ELR (cell line): ENCODE measurements at regions not wholly inside any gene's neighbourhood (a gene's known extent, or its start where the extent isn't known, plus 50 kb on each side); places are given as distances from the start of the nearest gene placed in this dataset.

Experiments used
- DNase-seq: peaks from one replicate; pipeline ENCODE4 v3.0.0-alpha.2; 2015; ENCODE audit warnings: low read depth

- DNase-seq = peak; percentile 14
Observed at GRCh38 chr12:107891967-107892366, 117.5 kb downstream of the ASCL4 start.

DNA sequence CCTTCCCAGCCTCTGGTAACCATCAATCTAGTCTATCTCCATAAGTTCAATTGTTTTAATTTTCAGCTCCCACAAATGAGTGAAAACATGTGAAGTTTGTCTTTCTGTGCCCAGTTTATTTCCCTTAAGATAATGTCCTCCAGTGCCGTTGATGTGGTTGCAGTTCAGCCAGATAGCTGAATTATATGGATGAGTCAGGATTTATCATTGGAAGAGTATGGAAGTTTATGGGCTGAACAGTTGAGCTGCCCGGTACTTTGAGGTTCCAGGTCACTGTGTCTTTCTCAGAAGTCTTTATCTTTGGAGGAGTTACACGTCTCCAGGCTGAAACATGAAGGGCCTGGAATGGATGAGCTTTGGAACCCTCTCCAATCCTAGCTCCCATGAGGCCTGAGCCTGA, 120.1 kb downstream of the ASCL4 start:
- peak; percentile 60 for DNase-seq

DNA sequence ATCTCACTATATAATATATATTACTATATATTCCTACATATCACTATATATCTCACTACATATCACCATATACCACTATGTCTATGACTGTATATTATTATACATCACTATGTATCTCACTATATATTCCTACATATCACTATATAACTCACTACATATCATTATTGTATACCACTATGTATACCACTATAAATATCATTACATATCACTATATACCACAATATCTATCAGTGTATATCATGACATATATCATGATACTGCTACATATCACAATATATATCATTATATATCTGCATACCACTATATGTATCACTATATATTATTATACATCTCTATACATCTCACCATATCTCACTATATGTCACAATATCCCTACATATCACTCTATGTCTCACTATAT, 121.5 kb downstream of the ASCL4 start:
- DNase-seq = no peak

DNA sequence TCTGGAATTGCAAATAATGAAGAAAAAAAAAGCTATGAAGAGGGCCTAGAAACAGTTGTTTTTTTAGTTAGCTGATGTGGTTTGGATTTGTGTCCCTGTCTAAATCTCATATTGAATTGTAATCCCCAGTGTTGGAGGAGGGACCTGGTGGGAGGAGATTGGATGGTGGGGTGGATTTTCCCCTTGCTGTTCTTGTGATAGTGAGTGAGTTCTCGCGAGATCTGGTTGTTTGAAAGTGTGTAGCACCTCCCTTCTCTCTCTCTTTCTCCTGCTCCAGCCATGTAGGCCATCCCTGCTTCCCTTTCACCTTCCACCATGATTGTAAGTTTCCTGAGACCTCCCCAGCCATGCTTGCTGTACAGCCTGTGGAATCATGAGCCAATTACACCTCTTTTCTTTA, 126.1 kb downstream of the ASCL4 start:
- DNase-seq = no peak

DNA sequence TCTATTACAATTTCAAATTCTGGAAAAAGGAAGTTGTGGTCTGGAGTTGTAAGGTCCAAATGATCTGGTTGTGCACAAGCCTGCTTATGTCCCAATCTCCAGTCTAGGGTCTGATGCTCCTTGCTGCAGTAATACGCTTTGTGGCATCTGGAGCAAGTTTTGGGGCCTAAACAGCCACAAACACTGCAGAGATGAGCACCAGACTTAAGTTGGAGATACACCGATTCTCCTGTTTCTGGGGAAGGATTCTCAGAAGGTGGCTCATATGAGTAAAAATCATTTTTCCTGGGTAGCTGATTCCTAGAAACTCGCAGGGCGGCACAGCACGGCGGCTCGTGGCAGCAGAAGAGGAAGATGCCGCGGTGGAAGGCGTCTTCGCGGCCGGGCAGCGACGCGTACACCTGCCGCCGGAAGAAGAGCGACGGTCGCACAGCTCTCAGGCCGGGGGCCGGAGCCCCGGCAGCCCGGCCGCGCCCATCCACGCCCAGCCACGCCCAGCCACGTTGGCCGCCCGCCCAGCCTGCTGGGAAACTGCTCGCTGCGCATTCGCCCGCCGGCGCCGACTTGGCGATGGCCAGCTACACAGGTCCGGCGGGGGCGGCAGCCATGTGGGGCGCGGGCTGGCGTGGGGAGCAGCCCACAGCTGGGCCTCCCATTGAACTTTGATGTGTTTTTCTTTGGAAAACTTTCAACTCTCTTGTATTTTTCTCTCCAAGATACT, 129.0 kb downstream of the ASCL4 start:
- DNase-seq = no peak

GRCh38 chr12:107906707-107907106, 132.2 kb downstream of the ASCL4 start:
- no peak for DNase-seq

GRCh38 chr12:107912421-107913004, 138.0 kb downstream of the ASCL4 start:
- DNase-seq = peak; percentile 30

GRCh38 chr12:107914460-107914977, 140.0 kb downstream of the ASCL4 start:
- no peak for DNase-seq

GRCh38 chr12:107917912-107918800, 143.7 kb downstream of the ASCL4 start:
- DNase-seq = peak; percentile 49

DNA sequence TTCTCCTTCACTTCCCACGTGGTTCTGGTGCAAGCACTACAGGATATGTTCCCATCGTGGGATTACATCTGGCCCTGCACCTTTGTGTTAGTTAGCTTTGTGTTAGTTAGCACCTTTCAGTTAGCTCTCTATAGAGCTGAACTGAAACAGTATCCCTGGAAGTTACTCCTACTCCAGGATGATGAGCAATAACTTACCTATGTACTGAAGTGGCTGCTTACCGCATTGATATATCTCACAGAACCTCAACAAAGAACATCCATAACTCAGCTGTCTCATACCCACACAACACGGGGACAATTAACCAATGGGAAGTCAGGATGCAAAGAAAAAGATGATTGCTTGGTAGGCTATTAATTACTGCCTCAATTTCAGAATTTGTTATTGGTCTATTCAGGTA, 146.6 kb downstream of the ASCL4 start:
- no peak for DNase-seq

GRCh38 chr12:107925125-107925524, 150.6 kb downstream of the ASCL4 start:
- DNase-seq = no peak

DNA sequence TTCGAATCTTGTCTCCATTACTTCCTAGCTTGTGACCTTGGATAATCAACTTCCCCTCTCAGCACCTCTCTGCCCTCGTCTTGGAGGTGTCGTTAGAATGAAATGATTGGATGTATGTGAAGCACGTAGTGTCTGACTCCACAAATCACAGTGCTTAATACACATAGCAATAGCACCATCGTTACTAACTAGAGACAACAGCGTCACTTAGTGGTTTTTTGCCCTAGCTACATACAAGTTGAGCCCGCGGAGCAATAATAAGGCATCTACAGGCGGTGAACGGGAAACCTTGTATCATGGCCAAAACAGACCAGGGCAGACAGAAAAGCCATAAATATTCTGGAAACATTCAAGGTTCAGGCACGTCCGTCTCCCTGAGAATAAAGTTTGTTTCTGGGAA, 154.9 kb downstream of the ASCL4 start:
- peak; percentile 46 for DNase-seq

- DNase-seq = no peak
Observed at GRCh38 chr12:107931761-107932160, 157.3 kb downstream of the ASCL4 start.

- DNase-seq = no peak
Observed at GRCh38 chr12:107938446-107938845, 163.9 kb downstream of the ASCL4 start.

DNA sequence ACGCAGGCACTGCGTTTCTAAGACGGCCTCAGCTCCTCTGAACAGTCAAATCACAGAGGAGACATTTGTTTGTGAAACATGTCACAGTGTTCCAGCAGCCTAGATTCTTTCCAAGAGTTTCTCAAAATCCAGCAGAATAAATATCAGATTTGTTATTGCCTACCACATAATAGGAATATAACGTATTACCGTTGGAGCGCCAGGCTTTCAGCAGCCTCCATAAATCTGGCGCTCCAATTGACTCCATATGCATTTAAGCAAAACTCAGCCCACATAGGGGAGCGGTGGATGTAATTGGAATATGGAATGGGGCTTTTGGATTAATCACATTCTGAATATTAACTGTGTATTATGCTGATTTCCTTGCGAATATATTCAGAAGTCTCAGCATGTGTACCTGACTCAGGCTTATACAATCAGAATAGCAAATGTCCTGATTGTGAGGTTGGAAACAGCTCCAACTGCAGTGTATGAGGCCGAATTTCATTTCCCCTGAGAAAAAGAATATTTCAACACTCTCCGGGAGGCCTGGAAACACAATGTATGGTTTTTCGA, 174.0 kb downstream of the ASCL4 start:
- no peak for DNase-seq

- no peak for DNase-seq
Observed at GRCh38 chr12:107951024-107951423, 176.5 kb downstream of the ASCL4 start.

DNA sequence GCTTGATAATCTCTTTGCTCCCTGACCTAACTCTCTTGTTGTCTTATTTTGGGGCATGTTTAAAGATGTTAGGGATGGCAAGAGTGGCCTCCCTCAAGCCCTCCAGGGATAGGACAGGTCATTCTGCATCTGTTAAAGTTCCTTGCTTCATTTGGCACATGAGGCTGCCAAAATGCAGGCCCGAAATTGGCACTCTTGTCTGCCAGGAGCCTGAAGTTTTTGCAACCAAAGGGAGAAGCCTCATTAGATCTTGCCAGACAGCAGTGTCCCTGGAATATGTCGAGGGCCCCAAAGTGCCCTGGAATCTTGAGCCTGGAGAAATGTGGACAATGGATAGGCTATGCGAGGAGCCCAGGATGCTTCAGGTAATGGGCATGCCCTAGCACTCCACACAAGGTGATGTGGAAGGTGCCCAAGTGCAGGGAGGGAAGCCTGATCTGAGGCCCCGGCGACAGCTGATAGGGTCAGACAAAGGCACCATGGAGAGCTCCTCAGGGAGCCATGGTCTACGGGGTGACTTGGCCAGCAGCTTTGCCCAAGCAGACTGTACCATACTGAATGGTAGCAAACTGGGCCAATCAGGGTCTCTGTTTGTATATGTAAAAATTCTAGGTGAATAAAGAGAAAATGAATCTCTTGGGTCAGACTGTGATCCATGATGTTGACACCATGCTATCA, 173.0 kb upstream of the WSCD2 start:
- no peak for DNase-seq

GRCh38 chr12:107957459-107957858, 171.6 kb upstream of the WSCD2 start:
- DNase-seq = no peak

DNA sequence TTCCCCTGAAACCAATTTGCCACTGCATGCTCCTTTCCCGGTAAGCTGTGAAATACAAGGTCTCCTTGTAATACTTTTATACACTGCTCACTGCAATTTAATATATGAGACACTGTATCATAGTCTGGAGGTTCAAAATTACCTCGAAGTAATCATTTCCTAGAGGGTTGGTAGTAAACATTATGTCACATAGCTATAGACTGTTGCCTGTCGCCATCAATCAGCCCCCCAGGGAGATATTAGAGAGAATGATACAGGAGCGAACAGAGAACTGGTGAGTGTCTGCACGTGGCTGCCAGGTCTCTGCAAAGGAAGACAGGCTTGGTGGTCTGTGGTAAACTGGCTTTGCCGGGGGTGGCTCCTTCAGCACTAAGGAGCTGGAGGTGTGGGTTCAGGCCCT, 165.5 kb upstream of the WSCD2 start:
- no peak for DNase-seq

GRCh38 chr12:107967170-107967569, 161.9 kb upstream of the WSCD2 start:
- DNase-seq = no peak

GRCh38 chr12:107973950-107974349, 155.1 kb upstream of the WSCD2 start:
- DNase-seq = no peak

DNA sequence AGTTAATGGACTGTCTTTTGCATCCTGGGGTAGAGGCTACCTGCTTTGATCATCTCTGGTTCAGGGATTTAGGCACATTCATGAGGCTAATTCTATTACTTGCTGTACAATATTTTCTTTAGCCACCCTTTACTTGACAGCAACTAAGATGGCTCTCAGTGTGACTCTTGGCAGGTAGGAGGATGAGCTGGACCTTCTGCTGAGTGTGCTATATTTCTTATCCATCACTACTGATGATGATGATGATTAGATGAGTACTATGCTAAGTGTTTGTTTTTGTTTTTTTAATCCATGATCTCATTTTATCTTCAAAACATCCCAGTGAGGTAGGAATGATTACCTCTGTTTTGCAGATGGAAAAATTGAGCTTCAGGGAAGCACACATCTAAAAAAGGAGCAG, 152.8 kb upstream of the WSCD2 start:
- DNase-seq = no peak
